ENCODE measurements at regions not wholly inside any gene's neighbourhood (a gene's known extent, or its start where the extent isn't known, plus 50 kb on each side); places are given as distances from the start of the nearest gene placed in this dataset.

- Histone ChIP-seq H3K36me3 (no peaks in the 10 kb centered on the region), H3K79me2 (ENCODE audit: low read depth) (no peaks in the 10 kb centered on the region), H3K27ac (no peak overlapping the region), H3K4me1 (peaks cover 6% of the 10 kb centered on the region), H3K9ac (no peak overlapping the region), H4K20me1 (ENCODE audit: low read depth) (no peaks in the 10 kb centered on the region), H2AFZ (replicated peaks) (peak overlapping the region; percentile 87), H3F3A (ENCODE audit: low read depth) (no peaks in the 10 kb centered on the region), H3K4me3 (no peak overlapping the region), H3K27me3 (no peaks in the 10 kb centered on the region), H3K9me3 (ENCODE audit: low read depth) (no peaks in the 10 kb centered on the region), H3K4me2 (no peak overlapping the region)
- Mint-ChIP-seq H3K36me3 (no peaks in the 10 kb centered on the region), H3K9me3 (no peaks in the 10 kb centered on the region), H3K27ac (peak overlapping the region; percentile 85), H3K4me1 (peaks cover 12% of the 10 kb centered on the region), H3K27me3 (ENCODE audit: insufficient read depth, low read depth) (no peaks in the 10 kb centered on the region), H3K4me3 (no peak overlapping the region)
- peak; percentile 13 for DNase-seq (ENCODE audit: low spot score)
- no peak for TF ChIP-seq EZH2phosphoT487 (IDR thresholded peaks at IDR 0.05)
- no peak for TF ChIP-seq EZH2 (IDR thresholded peaks at IDR 0.05)
- no peak for TF ChIP-seq CTCF (IDR thresholded peaks at IDR 0.05)
Observed at GRCh38 chr4:164550989-164551712, 202.8 kb upstream of the SMIM31 start.

- Histone ChIP-seq H3K9ac (no peak overlapping the region), H3K36me3 (no peaks in the 10 kb centered on the region), H3K9me3 (ENCODE audit: low read depth) (no peaks in the 10 kb centered on the region), H3K4me2 (no peak overlapping the region), H3F3A (ENCODE audit: low read depth) (no peaks in the 10 kb centered on the region), H3K27ac (no peak overlapping the region), H3K79me2 (ENCODE audit: low read depth) (no peaks in the 10 kb centered on the region), H2AFZ (replicated peaks) (peak overlapping the region; percentile 87), H3K4me1 (peaks cover 6% of the 10 kb centered on the region), H4K20me1 (ENCODE audit: low read depth) (no peaks in the 10 kb centered on the region), H3K4me3 (no peak overlapping the region), H3K27me3 (no peaks in the 10 kb centered on the region)
- H3K4me1 Mint-ChIP-seq, result peaks cover 12% of the 10 kb centered on the region
- no peaks in the 10 kb centered on the region for H3K36me3 Mint-ChIP-seq
- no peak overlapping the region for H3K4me3 Mint-ChIP-seq
- H3K27ac Mint-ChIP-seq, result no peak overlapping the region
- no peaks in the 10 kb centered on the region for H3K27me3 Mint-ChIP-seq (ENCODE audit: insufficient read depth, low read depth)
- no peak for DNase-seq (ENCODE audit: low spot score)
- TF ChIP-seq CTCF (IDR thresholded peaks at IDR 0.05), result no peak
- no peak for TF ChIP-seq EZH2phosphoT487 (IDR thresholded peaks at IDR 0.05)
- TF ChIP-seq EZH2 (IDR thresholded peaks at IDR 0.05), result no peak
- no peaks in the 10 kb centered on the region for H3K9me3 Mint-ChIP-seq
Observed at GRCh38 chr4:164551713-164552040, 202.3 kb upstream of the SMIM31 start.

- Histone ChIP-seq H3F3A (ENCODE audit: low read depth) (no peaks in the 10 kb centered on the region), H3K79me2 (ENCODE audit: low read depth) (no peaks in the 10 kb centered on the region), H3K9me3 (ENCODE audit: low read depth) (no peaks in the 10 kb centered on the region), H3K4me3 (no peak overlapping the region), H3K27ac (peak overlapping the region; percentile 25), H4K20me1 (ENCODE audit: low read depth) (no peaks in the 10 kb centered on the region), H3K36me3 (no peaks in the 10 kb centered on the region), H3K9ac (no peak overlapping the region), H2AFZ (replicated peaks) (peak overlapping the region; percentile 19), H3K4me1 (peaks cover 6% of the 10 kb centered on the region), H3K4me2 (no peak overlapping the region), H3K27me3 (no peaks in the 10 kb centered on the region)
- Mint-ChIP-seq H3K27ac (no peak overlapping the region), H3K9me3 (peaks cover 7% of the 10 kb centered on the region), H3K36me3 (no peaks in the 10 kb centered on the region), H3K27me3 (ENCODE audit: insufficient read depth, low read depth) (no peaks in the 10 kb centered on the region), H3K4me1 (no peaks in the 10 kb centered on the region), H3K4me3 (no peak overlapping the region)
- peak; percentile 42 for DNase-seq (ENCODE audit: low spot score)
- TF ChIP-seq EZH2phosphoT487 (IDR thresholded peaks at IDR 0.05) (no peak), CTCF (IDR thresholded peaks at IDR 0.05) (no peak), EZH2 (IDR thresholded peaks at IDR 0.05) (no peak)
Observed at GRCh38 chr4:164571593-164572390, 182.1 kb upstream of the SMIM31 start.
